PC-9 (cell line): ENCODE measurements at regions not wholly inside any gene's neighbourhood (a gene's known extent, or its start where the extent isn't known, plus 50 kb on each side); places are given as distances from the start of the nearest gene placed in this dataset.
"Not testable (repeated sequence)": the region's sequence is repeated elsewhere in the genome, so short reads cannot be mapped to it uniquely, and the experiment has no call there.

Experiments used
- BruUV-seq: library from RNA; stranded (reverse); fragments of 400-500 nt; replicated peaks from 2 replicates; lab custom pipeline; 2021; lab: Mats Ljungman, UMichigan
- CTCF ChIA-PET: fragments of 300-600 bp; sonication (Branson Sonifier 250); formaldehyde crosslinking; loops from one replicate; lab custom pipeline; 2022; ENCODE audit warnings: antibody characterized with exemption; lab: Charles Lee
- POLR2A ChIA-PET: fragments of 300-600 bp; sonication (Branson Sonifier 250); formaldehyde crosslinking; loops from one replicate; lab custom pipeline; 2022; ENCODE audit warnings: antibody characterized with exemption; ENCODE audit not compliant: unreplicated experiment; lab: Charles Lee
- DNase-seq, 2 experiments: peaks; one replicate each; pipeline versions ENCODE4 v3.0.0 to v3.0.0-alpha.2; 2015 to 2022; ENCODE audit warnings: mixed read lengths in 1 of 2
- H2AFZ ChIP-seq: fragments of 200-600 bp; sonication (generic); 2 replicates; pipeline ENCODE4 v1.8.1; 2017; ENCODE audit warnings: antibody characterized with exemption
- H3F3A ChIP-seq: fragments of 200-600 bp; sonication (generic); 2 replicates; pipeline ENCODE4 v1.8.1; 2017; ENCODE audit warnings: antibody characterized with exemption, mild to moderate bottlenecking, low read depth; ENCODE audit not compliant: insufficient read depth
- H3K27ac ChIP-seq: fragments of 200-600 bp; sonication (generic); 2 replicates; pipeline ENCODE4 v1.6.1; 2016; ENCODE audit warnings: mixed run types
- H3K27me3 ChIP-seq: fragments of 200-600 bp; sonication (generic); 2 replicates; pipeline ENCODE4 v1.6.1; 2016; ENCODE audit warnings: low read depth, mixed run types; ENCODE audit not compliant: insufficient read depth
- H3K36me3 ChIP-seq: fragments of 200-600 bp; sonication (generic); 2 replicates; pipeline ENCODE4 v1.6.1; 2016; ENCODE audit warnings: low read depth, mixed run types
- H3K4me1 ChIP-seq: fragments of 200-600 bp; sonication (generic); replicated peaks from 2 replicates; pipeline ENCODE4 v1.6.1; 2016; ENCODE audit warnings: mixed run types; ENCODE audit not compliant: insufficient read depth
- H3K4me2 ChIP-seq: fragments of 200-600 bp; sonication (generic); 2 replicates; pipeline ENCODE4 v1.6.1; 2017; ENCODE audit warnings: mixed run types
- H3K4me3 ChIP-seq: fragments of 200-600 bp; sonication (generic); 2 replicates; pipeline ENCODE4 v1.6.1; 2016; ENCODE audit warnings: mixed run types
- H3K79me2 ChIP-seq: fragments of 200-600 bp; sonication (generic); 2 replicates; pipeline ENCODE4 v1.6.1; 2017; ENCODE audit warnings: low read depth, mixed run types
- H3K9me2 ChIP-seq: fragments of 200-600 bp; sonication (generic); 2 replicates; pipeline ENCODE4 v1.8.1; 2017; ENCODE audit warnings: mild to moderate bottlenecking; ENCODE audit not compliant: insufficient read depth
- H3K9me3 ChIP-seq: fragments of 200-600 bp; sonication (generic); 2 replicates; pipeline ENCODE4 v1.8.1; 2016; ENCODE audit warnings: low read depth; ENCODE audit not compliant: insufficient read depth
- H4K20me1 ChIP-seq: fragments of 200-600 bp; sonication (generic); 2 replicates; pipeline ENCODE4 v1.8.1; 2017; ENCODE audit not compliant: insufficient read depth
- CTCF ChIP-seq: fragments of 200-600 bp; sonication (generic); conservative IDR thresholded peaks from 2 replicates; pipeline ENCODE4 v1.6.1; 2017; ENCODE audit warnings: mixed run types, antibody characterized with exemption, mild to moderate bottlenecking, moderate library complexity
- EZH2 ChIP-seq: fragments of 200-600 bp; sonication (generic); IDR thresholded peaks from 2 replicates; pipeline ENCODE4 v1.8.0; 2017; ENCODE audit warnings: antibody characterized with exemption, low read depth
- intact Hi-C: fragments of 100-400 bp; cut with micrococcal nuclease; formaldehyde crosslinking; loops from one replicate; pipeline ENCODE4 v1.10.0; 2022; ENCODE audit not compliant: unreplicated experiment

- Histone ChIP-seq H3K4me2 (no peak overlapping the region), H3K9me3 (no peaks in the 10 kb centered on the region), H3F3A (no peaks in the 10 kb centered on the region), H3K4me3 (no peak overlapping the region), H2AFZ (peak overlapping the region; percentile 58; the same call in 1 of the 2 replicates), H3K4me1 (no peaks in the 10 kb centered on the region), H3K27ac (no peak overlapping the region), H3K36me3 (no peaks in the 10 kb centered on the region), H4K20me1 (no peaks in the 10 kb centered on the region), H3K9me2 (no peaks in the 10 kb centered on the region), H3K27me3 (no peaks in the 10 kb centered on the region), H3K79me2 (no peaks in the 10 kb centered on the region)
- TF ChIP-seq EZH2: no peak
- TF ChIP-seq CTCF: no peak
- no peak for DNase-seq
- no TSS peak for BruUV-seq
- intact Hi-C loops: no loop called here
- ChIA-PET POLR2A (interaction anchor here (0.5 kb wide), 1 partner anchor 1028 kb away, joined by 9 read pairs; no protein-coding TSS in a partner anchor), CTCF (no interaction called here)
Measured at GRCh38 chr5:84706678-84707641, 322.3 kb upstream of the EDIL3 start.

- H3F3A ChIP-seq, H3K4me2 ChIP-seq, BruUV-seq, H4K20me1 ChIP-seq, H3K79me2 ChIP-seq, POLR2A ChIA-PET, H2AFZ ChIP-seq, H3K4me3 ChIP-seq, DNase-seq, H3K36me3 ChIP-seq, H3K27ac ChIP-seq, H3K27me3 ChIP-seq, CTCF ChIA-PET, H3K9me3 ChIP-seq, intact Hi-C loops, H3K9me2 ChIP-seq: not testable (repeated sequence)
- peaks cover 18% of the 10 kb centered on the region for H3K4me1 ChIP-seq
Measured at GRCh38 chr5:84700545-84700944, 315.9 kb upstream of the EDIL3 start.

GRCh38 chr5:84696651-84697050 lies 312.0 kb upstream of the EDIL3 start:
- H3K27ac ChIP-seq: peak overlapping the region; percentile 60
- peaks cover 6% of the 10 kb centered on the region; the same call in 1 of the 2 replicates for H3F3A ChIP-seq
- no peaks in the 10 kb centered on the region for H3K79me2 ChIP-seq
- BruUV-seq: no TSS peak
- H3K4me3 ChIP-seq: no peak overlapping the region
- ChIA-PET POLR2A (no interaction called here), CTCF (no interaction called here)
- H3K4me1 ChIP-seq: peaks cover 19% of the 10 kb centered on the region
- H3K9me2 ChIP-seq: no peaks in the 10 kb centered on the region
- H3K27me3 ChIP-seq: no peaks in the 10 kb centered on the region
- intact Hi-C loops: loop anchor here (5.0 kb wide), 1 partner anchor 259 kb away; no protein-coding TSS in a partner anchor
- H3K4me2 ChIP-seq: peak overlapping the region; percentile 21; the same call in 1 of the 2 replicates
- DNase-seq: peak; percentile 60 to 78
- TF ChIP-seq EZH2 (no peak), CTCF (no peak)
- no peak overlapping the region for H2AFZ ChIP-seq
- peaks cover 4% of the 10 kb centered on the region; the same call in 1 of the 2 replicates for H3K9me3 ChIP-seq
- H3K36me3 ChIP-seq: no peaks in the 10 kb centered on the region
- H4K20me1 ChIP-seq: no peaks in the 10 kb centered on the region
